ENCODE measurements at regions not wholly inside any gene's neighbourhood (a gene's known extent, or its start where the extent isn't known, plus 50 kb on each side); places are given as distances from the start of the nearest gene placed in this dataset.
"Not testable (repeated sequence)": the region's sequence is repeated elsewhere in the genome, so short reads cannot be mapped to it uniquely, and the experiment has no call there.

- no peak for TF ChIP-seq CTCF (conservative IDR thresholded peaks at IDR 0.05)
- Mint-ChIP-seq H3K27ac (no peak overlapping the region), H3K27me3 (no peaks in the 10 kb centered on the region), H3K4me1 (ENCODE audit: unreplicated experiment) (no peaks in the 10 kb centered on the region), H3K36me3 (no peaks in the 10 kb centered on the region), H3K4me3 (no peak overlapping the region), H3K9me3 (no peaks in the 10 kb centered on the region)
- DNase-seq (ENCODE audit: extremely low spot score, unreplicated experiment): no peak
Observed at GRCh38 chrX:114049063-114049462, 534.8 kb upstream of the HTR2C start.

DNA sequence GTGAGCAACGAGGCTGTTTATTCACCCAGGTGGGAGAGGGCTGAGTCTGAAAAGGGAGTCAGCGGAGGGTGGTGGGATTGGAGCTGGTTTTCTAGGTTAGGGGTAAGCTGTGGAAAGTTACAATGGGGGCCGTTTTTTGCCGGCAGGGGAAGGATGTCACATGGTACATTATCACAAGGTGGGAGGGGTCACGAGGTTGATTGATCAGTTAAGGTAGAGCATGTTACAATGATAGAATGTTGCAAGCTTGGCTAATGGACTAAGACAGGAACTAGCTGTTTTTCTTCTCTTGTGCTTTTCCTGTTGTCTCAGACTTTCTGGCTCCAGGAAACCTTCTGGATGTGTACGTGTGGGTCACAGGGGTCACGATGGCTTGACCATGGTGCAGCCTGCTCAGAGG, 536.3 kb upstream of the HTR2C start:
- no peaks in the 10 kb centered on the region for H3K27me3 Mint-ChIP-seq
- no peaks in the 10 kb centered on the region for H3K4me1 Mint-ChIP-seq (ENCODE audit: unreplicated experiment)
- TF ChIP-seq CTCF (conservative IDR thresholded peaks at IDR 0.05): no peak
- no peak overlapping the region for H3K27ac Mint-ChIP-seq
- H3K36me3 Mint-ChIP-seq: no peaks in the 10 kb centered on the region
- no peaks in the 10 kb centered on the region for H3K9me3 Mint-ChIP-seq
- no peak for DNase-seq (ENCODE audit: extremely low spot score, unreplicated experiment)
- H3K4me3 Mint-ChIP-seq: no peak overlapping the region

DNA sequence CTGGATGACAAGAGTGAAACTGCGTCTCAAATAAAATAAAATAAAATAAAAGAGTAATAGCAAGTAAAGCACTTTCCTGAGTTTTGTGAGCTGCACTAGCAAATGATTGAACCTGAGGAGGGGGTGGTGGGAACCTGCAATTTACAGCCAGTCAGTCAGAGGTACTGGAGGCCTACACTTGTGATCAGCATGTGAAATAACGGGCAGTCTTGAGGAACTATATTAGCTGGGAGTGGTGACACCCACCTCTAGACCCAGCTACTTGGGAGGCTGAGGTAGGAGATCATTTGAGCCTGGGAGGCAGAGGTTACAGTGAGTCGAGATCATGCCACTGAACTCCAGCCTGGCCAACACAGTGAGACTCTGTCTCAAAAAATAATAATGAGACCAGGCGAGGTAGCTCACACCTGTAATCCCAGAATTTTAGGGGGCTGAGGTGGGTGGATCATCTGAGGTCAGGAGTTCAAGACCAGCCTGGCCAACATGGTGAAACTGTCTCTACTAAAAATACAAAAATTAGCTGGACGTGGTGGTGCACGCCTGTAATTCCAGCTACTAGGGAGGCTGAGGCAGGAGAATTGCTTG, 537.1 kb upstream of the HTR2C start:
- Mint-ChIP-seq H3K9me3 (no peaks in the 10 kb centered on the region), H3K4me3 (no peak overlapping the region), H3K27me3 (no peaks in the 10 kb centered on the region), H3K27ac (no peak overlapping the region), H3K4me1 (ENCODE audit: unreplicated experiment) (no peaks in the 10 kb centered on the region), H3K36me3 (no peaks in the 10 kb centered on the region)
- no peak for TF ChIP-seq CTCF (conservative IDR thresholded peaks at IDR 0.05)
- DNase-seq (ENCODE audit: extremely low spot score, unreplicated experiment): no peak

DNA sequence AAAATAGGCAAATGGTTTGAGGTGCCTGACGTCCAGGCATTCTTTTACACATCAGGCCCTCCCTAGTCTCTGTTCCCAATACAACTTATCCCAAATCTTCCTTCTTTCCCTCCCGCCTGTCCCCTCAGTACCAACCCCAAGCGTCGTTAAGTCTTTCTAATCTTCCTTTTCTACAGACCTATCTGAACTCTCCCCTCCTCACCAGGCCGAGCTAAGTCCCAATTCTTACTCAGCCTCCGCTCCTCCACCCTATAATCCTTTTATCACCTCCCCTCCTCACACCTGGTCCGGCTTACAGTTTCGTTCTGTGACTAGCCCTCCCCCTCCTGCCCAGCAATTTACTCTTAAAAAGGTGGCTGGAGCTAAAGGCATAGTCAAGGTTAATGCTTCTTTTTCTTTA, 542.4 kb upstream of the HTR2C start:
- H3K27ac Mint-ChIP-seq; H3K27me3 Mint-ChIP-seq; DNase-seq (ENCODE audit: extremely low spot score, unreplicated experiment); H3K4me1 Mint-ChIP-seq (ENCODE audit: unreplicated experiment); H3K36me3 Mint-ChIP-seq; H3K4me3 Mint-ChIP-seq; H3K9me3 Mint-ChIP-seq: not testable (repeated sequence)

DNA sequence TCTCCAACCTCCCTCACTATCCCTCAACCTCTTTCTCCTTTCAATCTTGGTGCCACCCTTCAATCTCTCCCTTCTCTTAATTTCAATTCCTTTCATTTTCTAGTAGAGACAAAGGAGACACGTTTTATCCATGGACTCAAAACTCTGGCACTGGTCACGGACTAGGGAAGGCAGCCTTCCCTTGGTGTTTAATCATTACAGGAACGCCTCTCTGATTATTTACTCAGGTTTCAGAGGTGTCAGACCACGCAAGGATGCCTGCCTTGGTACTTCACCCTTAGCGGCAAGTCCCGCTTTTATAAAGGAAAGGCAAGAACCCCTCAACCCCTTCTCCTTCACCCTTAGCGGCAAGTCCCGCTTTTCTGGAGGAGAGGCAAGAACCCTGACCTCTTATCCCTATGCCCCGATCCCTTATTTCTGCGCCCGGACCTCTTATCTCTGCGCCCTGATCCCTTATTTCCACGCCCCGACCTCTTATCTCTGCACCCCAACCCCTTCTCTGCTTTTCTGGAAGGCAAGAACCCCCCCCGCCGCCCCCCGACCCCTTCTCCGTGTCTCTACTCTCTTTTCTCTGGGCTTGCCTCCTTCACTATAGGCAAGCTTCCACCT, 543.1 kb upstream of the HTR2C start:
- not testable (repeated sequence) for DNase-seq (ENCODE audit: extremely low spot score, unreplicated experiment); H3K27ac Mint-ChIP-seq; H3K9me3 Mint-ChIP-seq; H3K4me1 Mint-ChIP-seq (ENCODE audit: unreplicated experiment); H3K36me3 Mint-ChIP-seq; H3K27me3 Mint-ChIP-seq
- H3K4me3 Mint-ChIP-seq: peak overlapping the region; percentile 70

DNA sequence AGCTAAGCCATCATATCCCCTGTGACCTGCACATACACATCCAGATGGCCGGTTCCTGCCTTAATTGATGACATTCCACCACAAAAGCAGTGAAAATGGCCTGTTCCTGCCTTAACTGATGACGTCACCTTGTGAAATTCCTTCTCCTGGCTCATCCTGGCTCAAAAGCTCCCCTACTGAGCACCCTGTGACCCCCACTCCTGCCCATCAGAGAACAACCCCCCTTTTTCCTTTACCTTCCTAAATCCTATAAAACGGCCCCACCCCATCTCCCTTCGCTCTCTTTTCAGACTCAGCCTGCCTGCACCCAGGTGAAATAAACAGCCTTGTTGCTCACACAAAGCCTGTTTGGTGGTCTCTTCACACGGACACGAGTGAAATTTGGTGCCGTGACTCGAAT, 543.8 kb upstream of the HTR2C start:
- not testable (repeated sequence) for H3K4me3 Mint-ChIP-seq; DNase-seq (ENCODE audit: extremely low spot score, unreplicated experiment); H3K27ac Mint-ChIP-seq

DNA sequence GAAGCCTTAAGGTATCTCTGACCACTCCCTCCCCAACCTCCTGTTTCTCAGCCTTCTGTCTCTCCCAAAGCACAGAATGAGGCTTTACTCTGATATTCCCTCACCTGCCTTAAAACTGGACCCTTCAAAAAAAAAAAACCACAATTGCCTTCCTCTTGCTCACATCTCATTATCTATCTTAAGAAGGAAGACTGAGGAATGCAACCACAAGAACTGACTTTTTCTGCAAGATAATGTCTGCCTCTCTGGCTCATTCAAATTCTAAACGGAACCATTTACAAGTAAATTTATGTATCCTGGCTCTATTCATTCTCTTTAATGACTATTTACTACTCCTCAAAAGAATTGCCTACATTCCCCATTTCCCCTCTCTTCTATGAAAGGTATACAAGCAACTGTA, 545.5 kb upstream of the HTR2C start:
- Mint-ChIP-seq H3K27ac (no peak overlapping the region), H3K4me1 (ENCODE audit: unreplicated experiment) (no peaks in the 10 kb centered on the region), H3K27me3 (peaks cover 6% of the 10 kb centered on the region), H3K9me3 (peaks cover 8% of the 10 kb centered on the region), H3K36me3 (peaks cover 3% of the 10 kb centered on the region), H3K4me3 (no peak overlapping the region)
- no peak for TF ChIP-seq CTCF (conservative IDR thresholded peaks at IDR 0.05)
- DNase-seq (ENCODE audit: extremely low spot score, unreplicated experiment): no peak

More for the DNA sequence above, 543.8 kb upstream of the HTR2C start:
- H3K27me3 Mint-ChIP-seq; H3K36me3 Mint-ChIP-seq; H3K4me1 Mint-ChIP-seq (ENCODE audit: unreplicated experiment); H3K9me3 Mint-ChIP-seq: not testable (repeated sequence)
